H1 (cell line): ENCODE measurements at regions not wholly inside any gene's neighbourhood (a gene's known extent, or its start where the extent isn't known, plus 50 kb on each side); places are given as distances from the start of the nearest gene placed in this dataset.

ENCODE experiments used
- CTCF ChIA-PET: fragments of 300-600 bp; sonication (Branson Sonifier 250); formaldehyde crosslinking; loops from one replicate; lab custom pipeline; 2021; ENCODE audit not compliant: partially characterized antibody; lab: Charles Lee
- POLR2A ChIA-PET: fragments of 300-600 bp; sonication (Branson Sonifier 250); formaldehyde crosslinking; loops from one replicate; lab custom pipeline; 2021; ENCODE audit warnings: inconsistent platforms; ENCODE audit not compliant: partially characterized antibody; lab: Charles Lee
- DNase-seq, 2 experiments: peaks; one replicate each; pipeline versions ENCODE4 v3.0.0 to v3.0.0-alpha.2; 2010 to 2022; ENCODE audit warnings: low spot score in 2 of 2, low read depth in 1 of 2, mixed read lengths in 1 of 2
- FAIRE-seq: peaks from 2 replicates; lab custom pipeline; 2011; peaks lifted over from hg19 to GRCh38; lab: Jason Lieb, UNC
- H2AFZ ChIP-seq: 2 replicates; pipeline ENCODE4 v1.8.1; 2012; ENCODE audit warnings: low read length, inconsistent platforms
- H2AK5ac ChIP-seq: 2 replicates; pipeline ENCODE4 v1.6.1; 2013; ENCODE audit warnings: low read depth, low read length
- H2BK120ac ChIP-seq: replicated peaks from 2 replicates; pipeline ENCODE3; 2013; ENCODE audit warnings: low read depth, low read length, inconsistent platforms
- H2BK12ac ChIP-seq: 2 replicates; pipeline ENCODE4 v1.6.1; 2013; ENCODE audit warnings: low read depth, low read length
- H2BK15ac ChIP-seq: 2 replicates; pipeline ENCODE4 v1.6.1; 2013; ENCODE audit warnings: low read length
- H2BK20ac ChIP-seq: 2 replicates; pipeline ENCODE4 v1.6.1; 2013; ENCODE audit warnings: low read length
- H2BK5ac ChIP-seq: 2 replicates; pipeline ENCODE4 v1.6.1; 2013; ENCODE audit warnings: low read depth, low read length
- H3K14ac ChIP-seq: 2 replicates; pipeline ENCODE4 v1.6.1; 2013; ENCODE audit warnings: inconsistent platforms; ENCODE audit not compliant: insufficient read length
- H3K18ac ChIP-seq: 2 replicates; pipeline ENCODE4 v1.6.1; 2013; ENCODE audit warnings: low read length; ENCODE audit errors: extremely low read depth
- H3K23ac ChIP-seq: 2 replicates; pipeline ENCODE4 v1.6.1; 2013; ENCODE audit warnings: inconsistent platforms; ENCODE audit not compliant: insufficient read length
- H3K23me2 ChIP-seq: 2 replicates; pipeline ENCODE4 v1.6.1; 2013; ENCODE audit warnings: low read depth, low read length
- H3K27ac ChIP-seq: 2 replicates; pipeline ENCODE4 v1.6.1; 2011; ENCODE audit warnings: low read depth, low read length, inconsistent platforms
- H3K27me3 ChIP-seq, 4 experiments: replicated peaks in 1 of 4; 1 replicate in 1 of 4; 2 replicates in 3 of 4; pipeline versions ENCODE4 v1.6.1 to v1.8.1; 2011 to 2013; ENCODE audit warnings: low read length in 3 of 4, mild to moderate bottlenecking in 3 of 4, inconsistent platforms in 2 of 4, mixed read lengths in 2 of 4, moderate library complexity in 1 of 4; ENCODE audit not compliant: control insufficient read depth in 3 of 4, insufficient read depth in 3 of 4; ENCODE audit errors: extremely low read depth in 1 of 4
- H3K36me3 ChIP-seq, 4 experiments: 2 replicates each; pipeline versions ENCODE4 v1.6.1 to v1.8.1; 2011 to 2013; ENCODE audit warnings: mild to moderate bottlenecking in 4 of 4, low read length in 3 of 4, moderate library complexity in 2 of 4, control low read depth in 1 of 4, inconsistent platforms in 1 of 4; ENCODE audit not compliant: insufficient read depth in 4 of 4, control insufficient read depth in 2 of 4
- H3K4ac ChIP-seq: replicated peaks from 2 replicates; pipeline ENCODE3; 2013; ENCODE audit warnings: low read length, low read depth, mixed read lengths, inconsistent platforms; ENCODE audit not compliant: insufficient read length
- H3K4me1 ChIP-seq, 4 experiments: replicated peaks in 1 of 4; 1 replicate in 1 of 4; 2 replicates in 3 of 4; pipeline versions ENCODE4 v1.6.1 to v1.8.1; 2011 to 2013; ENCODE audit warnings: low read length in 3 of 4, inconsistent platforms in 2 of 4, mixed read lengths in 1 of 4; ENCODE audit not compliant: insufficient read depth in 4 of 4, control insufficient read depth in 3 of 4
- H3K4me2 ChIP-seq, 2 experiments: 2 replicates each; pipeline versions ENCODE4 v1.6.1 to v1.8.1; 2011 to 2013; ENCODE audit warnings: low read depth in 2 of 2, low read length in 2 of 2, control low read depth in 1 of 2, inconsistent platforms in 1 of 2, mild to moderate bottlenecking in 1 of 2; ENCODE audit not compliant: insufficient read depth in 1 of 2
- H3K4me3 ChIP-seq, 4 experiments: fragments of 200-600, 300-600 bp in 1 of 4; sonication (generic), shearing (Covaris generic), sonication (Bioruptor Twin) in 1 of 4; 2 replicates each; pipeline versions ENCODE4 v1.5.1 to v1.8.1; 2011 to 2016; ENCODE audit warnings: low read length in 4 of 4, low read depth in 3 of 4, control low read depth in 2 of 4, inconsistent platforms in 2 of 4, mild to moderate bottlenecking in 2 of 4, mixed read lengths in 1 of 4, moderate library complexity in 1 of 4; ENCODE audit not compliant: insufficient read depth in 2 of 4; ENCODE audit errors: extremely low read depth in 1 of 4
- H3K56ac ChIP-seq: replicated peaks from 2 replicates; pipeline ENCODE3; 2013; ENCODE audit warnings: low read depth, mild to moderate bottlenecking, mixed read lengths, low read length, inconsistent platforms; ENCODE audit not compliant: insufficient read length
- H3K79me1 ChIP-seq: 2 replicates; pipeline ENCODE4 v1.6.1; 2013; ENCODE audit warnings: low read depth, low read length, control low read depth
- H3K79me2 ChIP-seq, 2 experiments: 2 replicates each; pipeline versions ENCODE4 v1.6.1 to v1.8.1; 2012 to 2013; ENCODE audit warnings: low read length in 2 of 2, mild to moderate bottlenecking in 2 of 2, inconsistent platforms in 1 of 2; ENCODE audit not compliant: insufficient read depth in 2 of 2, control insufficient read depth in 1 of 2
- H3K9ac ChIP-seq, 4 experiments: replicated peaks in 1 of 4; 1 replicate in 1 of 4; 2 replicates in 3 of 4; pipeline versions ENCODE4 v1.6.1 to v1.8.1; 2011 to 2013; ENCODE audit warnings: low read depth in 3 of 4, low read length in 3 of 4, control low read depth in 2 of 4, mild to moderate bottlenecking in 2 of 4, moderate library complexity in 2 of 4, inconsistent platforms in 1 of 4; ENCODE audit errors: extremely low read depth in 1 of 4
- H3K9me3 ChIP-seq, 2 experiments: 2 replicates each; pipeline versions ENCODE4 v1.6.1 to v1.8.1; 2012 to 2013; ENCODE audit warnings: mild to moderate bottlenecking in 2 of 2, moderate library complexity in 2 of 2, control low read depth in 1 of 2, inconsistent platforms in 1 of 2, low read depth in 1 of 2, low read length in 1 of 2, mixed read lengths in 1 of 2; ENCODE audit not compliant: insufficient read depth in 2 of 2
- H4K20me1 ChIP-seq, 2 experiments: replicated peaks in 1 of 2; 2 replicates each; pipeline versions ENCODE3 to v1.8.1; 2011 to 2013; ENCODE audit warnings: inconsistent platforms in 2 of 2, low read length in 2 of 2, mild to moderate bottlenecking in 1 of 2; ENCODE audit not compliant: insufficient read depth in 2 of 2, control insufficient read depth in 1 of 2
- H4K5ac ChIP-seq: 2 replicates; pipeline ENCODE4 v1.6.1; 2013; ENCODE audit warnings: low read length, low read depth, mixed read lengths, inconsistent platforms; ENCODE audit not compliant: insufficient read length
- H4K8ac ChIP-seq: 2 replicates; pipeline ENCODE4 v1.8.0; 2013; ENCODE audit warnings: mild to moderate bottlenecking, moderate library complexity, low read length, inconsistent platforms; ENCODE audit not compliant: insufficient read depth; ENCODE audit errors: extremely low read depth
- H4K91ac ChIP-seq: replicated peaks from 2 replicates; pipeline ENCODE3; 2013; ENCODE audit warnings: low read length, mixed read lengths, inconsistent platforms; ENCODE audit not compliant: insufficient read length
- POLR2A ChIP-seq, 2 experiments: IDR thresholded peaks; 1 replicate in 1 of 2; 2 replicates in 1 of 2; pipeline ENCODE4 v1.6.1; 2011; ENCODE audit warnings: low read depth in 2 of 2, low read length in 2 of 2, mild to moderate bottlenecking in 2 of 2; ENCODE audit errors: control extremely low read depth in 1 of 2
- POLR2AphosphoS5 ChIP-seq: IDR thresholded peaks from 2 replicates; pipeline ENCODE4 v1.6.1; 2011; ENCODE audit warnings: low read depth, low read length
- RNF2 ChIP-seq: fragments of 200-900, 300-1000 bp; sonication (generic); IDR thresholded peaks from 2 replicates; pipeline ENCODE4 v1.7.1; 2016; ENCODE audit warnings: borderline replicate concordance, low read depth, mild to moderate bottlenecking, antibody characterized with exemption, low read length; ENCODE audit not compliant: poor library complexity, severe bottlenecking; ENCODE audit errors: missing control alignments
- WGBS, 2 experiments: shearing (Covaris generic) in 1 of 2; methylation state at CpG; one replicate each; pipeline versions ENCODE4 v1.1.6 to v1.1.7; 2013 to 2015; ENCODE audit warnings: low lambda C conversion rate in 2 of 2, mixed read lengths in 2 of 2, inconsistent platforms in 1 of 2, low coverage in 1 of 2, missing lambda C conversion rate in 1 of 2; ENCODE audit not compliant: insufficient replicate concordance in 2 of 2, insufficient coverage in 1 of 2, insufficient read length in 1 of 2; ENCODE audit errors: extremely low coverage in 1 of 2, missing lambda C conversion rate in 1 of 2; 5-methylcytosine and 5-hydroxymethylcytosine counted together

- Histone ChIP-seq H3K9me3 (0 out of 4 replicates have a peak, but pooled peaks cover 0 to 2% of the 10 kb centered on the region in 2 experiments), H2BK20ac (no peak overlapping the region), H3K27me3 (no peaks in the 10 kb centered on the region), H3K36me3 (no peaks in the 10 kb centered on the region), H3K4me1 (no peaks in the 10 kb centered on the region; a peak in 2 of 7 replicates), H2BK12ac (no peak overlapping the region), H3K27ac (no peak overlapping the region), H2BK5ac (no peak overlapping the region), H2AFZ (no peak overlapping the region), H3K4me2 (no peak overlapping the region), H4K91ac (no peak overlapping the region), H4K5ac (no peak overlapping the region), H2BK15ac (no peak overlapping the region), H3K23me2 (no peaks in the 10 kb centered on the region; the same call in 1 of the 2 replicates), H3K18ac (no peak overlapping the region), H3K14ac (no peak overlapping the region), H3K4ac (no peak overlapping the region), H3K79me2 (no peaks in the 10 kb centered on the region), H3K56ac (no peak overlapping the region), H4K20me1 (no peaks in the 10 kb centered on the region), H3K4me3 (no peak overlapping the region), H3K9ac (no peak overlapping the region), H2BK120ac (no peak overlapping the region), H2AK5ac (no peak overlapping the region), H4K8ac (no peak overlapping the region), H3K79me1 (no peaks in the 10 kb centered on the region), H3K23ac (no peak overlapping the region)
- FAIRE-seq: no peak
- WGBS, 2 experiments: 70% methylated on average over 3 of the region's 3 CpGs; no CpG with 5 or more reads in 1 of the 2 experiments
- DNase-seq: no peak
- ChIA-PET CTCF (interaction anchor here (0.6 kb wide), 1 partner anchor 57 kb away, joined by 3 read pairs; no protein-coding TSS in a partner anchor), POLR2A (no interaction called here)
- TF ChIP-seq POLR2A (IDR thresholded peaks at IDR 0.05; ENCODE audit: control extremely low read depth in 1 of 2, low read depth in 2 of 2, low read length in 2 of 2) (no peak), POLR2AphosphoS5 (no peak), RNF2 (no peak)
Observed at GRCh38 chr5:33223563-33224284, 217.0 kb upstream of the TARS1 start.
